ENCODE measurements at regions not wholly inside any gene's neighbourhood (a gene's known extent, or its start where the extent isn't known, plus 50 kb on each side); places are given as distances from the start of the nearest gene placed in this dataset.

DNA sequence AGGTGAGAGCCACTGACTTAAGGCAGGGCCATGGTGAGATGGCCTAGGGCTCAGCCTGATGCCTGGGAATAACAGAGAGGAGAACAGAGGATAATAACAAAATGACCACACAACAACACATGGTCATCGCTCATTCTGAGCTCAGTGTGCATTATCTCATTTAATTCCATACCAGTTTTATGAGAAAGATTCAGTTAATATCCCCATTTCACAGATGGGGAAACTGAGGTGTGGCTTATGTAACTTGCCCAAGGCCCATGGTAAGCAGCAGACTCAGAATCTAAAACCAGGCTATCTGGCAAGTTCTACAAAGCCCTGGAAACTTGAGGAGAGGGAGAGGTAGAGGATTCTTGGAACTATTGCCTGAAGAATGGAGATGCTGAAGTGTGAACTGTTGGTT is 200.9 kb upstream of the PMEPA1 start:
- no peak for DNase-seq

- no peak for DNase-seq
Measured at GRCh38 chr20:57909763-57910331, 200.0 kb upstream of the PMEPA1 start.

GRCh38 chr20:57908704-57909630 is 199.2 kb upstream of the PMEPA1 start:
- no peak for DNase-seq

DNA sequence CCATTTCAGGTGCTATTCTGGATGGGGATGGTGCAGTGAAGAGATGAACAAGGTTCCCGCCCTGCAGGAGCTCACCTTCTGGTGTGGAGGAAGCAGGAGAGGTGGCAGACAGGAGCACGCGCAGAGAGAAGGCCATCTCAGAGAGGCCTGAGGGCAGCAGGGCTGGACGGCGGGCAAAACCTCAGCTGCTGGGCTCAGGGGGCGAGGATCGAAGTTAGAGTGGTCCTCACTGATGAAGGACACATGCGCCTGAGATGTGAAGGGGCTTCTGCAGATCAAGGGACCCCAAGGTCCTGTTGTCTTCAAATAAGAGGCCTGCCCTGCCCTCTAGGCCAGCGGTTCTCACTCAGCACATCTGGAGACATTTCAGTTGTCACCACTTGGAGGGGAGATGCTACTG is 198.4 kb upstream of the PMEPA1 start:
- DNase-seq, result no peak

DNA sequence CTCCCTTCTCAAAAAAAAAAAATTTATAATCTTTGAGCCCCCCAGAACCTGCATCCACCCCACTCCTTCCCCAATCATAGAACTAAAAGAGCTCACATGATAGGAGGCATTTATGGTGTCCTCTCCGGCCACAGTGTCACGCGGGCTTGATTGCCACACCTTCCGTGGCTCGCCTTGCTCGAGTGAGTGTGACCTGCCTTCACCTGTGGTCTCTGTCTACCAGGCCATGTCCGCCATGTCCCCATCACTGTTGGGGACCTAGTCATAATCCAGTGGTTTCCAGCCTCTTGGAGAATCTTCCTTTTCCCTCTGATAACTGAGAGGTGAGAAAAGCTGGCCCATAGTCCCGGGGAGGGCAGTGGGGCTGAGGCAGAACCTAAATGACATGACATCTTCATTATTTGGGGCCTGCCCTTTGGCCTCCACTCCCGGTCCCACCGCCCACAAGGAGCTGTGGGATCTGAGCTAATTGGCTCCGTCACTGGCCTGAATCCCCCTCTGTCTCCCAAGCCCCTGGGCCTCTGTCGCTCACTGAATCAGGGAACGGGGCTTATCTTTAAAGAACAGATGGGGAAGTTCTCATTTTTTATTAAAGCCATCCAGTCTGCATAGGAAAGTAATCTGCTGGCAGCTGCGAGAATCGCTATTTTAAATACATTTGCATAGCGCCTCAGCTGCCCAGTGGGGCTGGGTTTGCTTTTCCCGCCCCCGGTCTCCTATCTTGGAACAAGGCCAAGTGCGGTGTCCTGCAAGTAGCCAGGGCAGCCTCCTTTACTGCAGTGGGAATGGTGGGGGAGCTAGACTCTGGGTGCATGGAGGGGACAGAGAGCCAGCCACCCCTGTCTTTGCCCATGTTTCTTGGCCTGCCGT is 197.6 kb upstream of the PMEPA1 start:
- peak; percentile 40 for DNase-seq

- DNase-seq, result no peak
Measured at GRCh38 chr20:57905448-57905847, 195.6 kb upstream of the PMEPA1 start.

DNA sequence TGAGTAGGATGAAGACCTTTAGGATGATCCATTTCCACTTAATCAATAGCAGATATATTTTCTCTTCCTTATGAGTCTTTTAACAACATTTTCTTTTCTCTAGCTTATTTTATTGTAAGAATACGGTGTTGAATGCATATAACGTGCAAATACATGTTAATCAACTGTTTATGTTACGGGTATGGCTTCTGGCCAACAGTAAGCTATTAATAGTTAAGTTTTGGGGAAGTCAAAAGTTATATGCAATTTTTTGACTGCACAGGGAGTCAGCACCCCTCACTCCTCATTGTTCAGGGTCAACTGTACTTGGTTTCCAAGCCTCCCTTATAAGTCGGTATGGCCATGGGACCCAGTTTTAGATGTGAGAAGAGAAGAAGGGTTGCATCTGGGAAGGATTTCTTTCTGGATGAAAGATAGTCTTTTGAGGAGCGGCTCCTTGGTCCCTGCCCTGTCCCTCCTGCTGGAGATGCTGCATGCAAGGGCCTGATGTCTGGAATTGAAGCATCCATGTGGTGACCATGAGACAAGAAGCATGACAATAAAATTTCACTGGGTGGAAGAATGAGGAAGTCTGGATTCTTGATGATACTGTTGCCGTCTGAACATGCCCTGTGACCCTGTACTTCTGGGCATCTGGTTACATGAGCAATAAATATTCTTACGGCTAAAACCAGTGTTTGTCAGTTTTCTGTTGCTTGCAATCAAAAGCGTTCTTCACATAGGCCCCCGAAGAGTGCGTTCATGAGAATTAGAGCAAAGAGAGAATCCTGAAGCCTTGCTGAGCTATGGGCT is 194.7 kb upstream of the PMEPA1 start:
- no peak for DNase-seq

DNA sequence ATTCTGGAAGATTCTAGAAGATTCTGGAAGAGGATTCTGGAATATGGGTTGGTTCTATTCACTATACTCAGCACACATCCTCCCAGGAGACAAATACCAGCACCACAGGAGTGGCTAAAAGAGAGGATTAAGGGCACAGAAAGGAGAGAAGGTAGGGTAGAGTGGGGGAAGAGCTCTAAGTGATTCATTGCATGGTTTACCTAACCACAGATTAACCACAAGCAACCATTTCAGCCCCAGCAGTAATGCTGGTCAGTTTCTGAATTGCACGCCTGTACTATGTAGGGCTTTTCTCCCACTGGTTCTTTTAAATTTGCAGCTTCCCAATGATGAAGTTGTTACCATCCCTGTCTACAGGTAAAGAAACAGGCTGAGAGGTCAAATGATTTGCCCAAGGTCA is 192.7 kb upstream of the PMEPA1 start:
- DNase-seq, result no peak

DNA sequence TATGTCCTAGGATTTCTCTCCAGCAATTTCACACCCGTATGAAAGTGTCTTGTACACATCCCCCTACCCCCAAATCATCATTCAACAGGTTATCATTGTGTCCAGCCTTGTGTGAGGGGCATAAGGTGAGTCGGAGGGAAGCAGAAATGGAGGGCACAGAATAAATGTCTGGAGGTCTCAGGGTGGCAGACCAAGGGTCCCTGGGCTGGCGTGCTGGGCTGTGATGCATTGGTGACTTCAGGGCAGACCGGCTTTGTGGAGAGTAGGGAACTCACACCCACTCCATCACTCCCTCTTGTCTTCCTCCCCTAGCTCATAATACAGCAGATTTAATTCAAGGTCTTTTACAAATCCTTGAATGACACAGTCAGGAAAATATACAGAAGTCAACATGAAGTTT is 191.7 kb upstream of the PMEPA1 start:
- no peak for DNase-seq

GRCh38 chr20:57900226-57900905 is 190.6 kb upstream of the PMEPA1 start:
- no peak for DNase-seq

DNA sequence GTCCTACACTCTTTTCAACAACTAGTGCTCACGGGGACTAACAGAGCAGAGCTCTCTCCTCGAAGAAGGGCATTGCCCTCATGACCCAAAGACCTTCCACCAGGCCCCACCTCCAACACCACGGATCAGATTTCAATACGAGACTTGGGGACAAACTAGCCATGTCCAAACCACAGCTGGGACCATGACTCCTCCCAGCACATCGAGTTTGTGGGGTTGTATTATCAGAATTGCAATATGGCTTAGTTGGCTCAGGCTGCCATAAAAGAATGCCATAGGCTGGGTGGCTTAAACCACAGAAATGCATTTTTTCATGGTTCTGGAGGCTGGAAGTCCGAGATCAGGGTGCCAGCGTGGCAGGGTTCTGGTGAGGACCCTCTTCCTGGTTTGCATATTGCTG is 189.7 kb upstream of the PMEPA1 start:
- DNase-seq, result no peak

- DNase-seq, result no peak
Measured at GRCh38 chr20:57898332-57898731, 188.5 kb upstream of the PMEPA1 start.

DNA sequence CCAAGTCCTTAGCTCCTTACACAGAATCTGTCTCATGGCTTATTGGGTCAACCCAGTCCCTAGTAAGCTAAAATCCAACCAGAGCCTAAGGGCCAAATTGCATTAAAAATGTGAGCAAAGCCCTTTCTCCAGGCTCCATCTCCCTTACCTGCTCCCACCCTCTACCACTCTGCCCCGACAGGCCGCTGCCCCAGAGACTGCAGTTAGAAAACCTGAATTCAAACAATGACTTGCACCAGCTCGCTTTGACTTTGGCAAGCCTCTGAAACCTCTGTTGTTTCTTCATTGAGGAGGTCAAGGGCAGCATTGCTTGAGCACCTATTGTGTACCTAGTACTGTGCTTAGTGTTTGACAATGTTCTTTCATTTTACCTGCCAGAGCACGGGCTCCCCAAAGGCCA is 188.1 kb upstream of the PMEPA1 start:
- DNase-seq, result no peak

DNA sequence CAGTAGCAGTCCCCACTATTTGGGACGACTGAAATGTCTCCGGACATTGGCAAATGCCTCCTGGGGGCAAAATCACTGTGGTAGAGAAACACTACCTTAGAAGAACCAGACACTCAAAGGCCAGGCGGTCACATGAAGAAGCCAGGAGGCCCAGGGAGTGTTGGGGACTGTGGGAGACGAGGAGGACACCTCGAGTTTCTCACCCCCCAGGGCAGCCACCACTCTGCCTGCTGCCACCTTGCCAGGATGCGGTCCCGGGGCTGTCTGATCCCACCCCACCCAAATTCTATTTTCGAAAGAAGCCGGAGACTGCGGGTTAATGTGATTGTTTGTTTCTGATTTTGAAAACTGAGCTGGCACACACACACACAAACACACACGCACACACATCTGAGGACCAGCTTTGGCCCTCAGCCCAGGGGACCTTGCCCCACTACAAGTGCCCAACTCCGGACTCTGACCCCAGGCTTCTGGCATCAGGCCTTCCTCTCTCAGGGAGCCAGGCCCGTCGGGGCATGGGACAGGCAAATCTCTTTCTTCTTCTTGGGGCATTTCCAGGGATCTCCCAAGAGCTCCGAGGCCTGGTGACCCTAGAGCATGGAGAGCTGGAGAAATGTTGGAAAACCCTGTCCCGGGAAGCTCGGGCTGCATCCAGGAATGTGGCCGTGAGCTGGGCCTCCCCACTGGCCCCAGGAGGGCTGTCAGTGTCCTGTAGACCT is 187.5 kb upstream of the PMEPA1 start:
- no peak for DNase-seq

DNA sequence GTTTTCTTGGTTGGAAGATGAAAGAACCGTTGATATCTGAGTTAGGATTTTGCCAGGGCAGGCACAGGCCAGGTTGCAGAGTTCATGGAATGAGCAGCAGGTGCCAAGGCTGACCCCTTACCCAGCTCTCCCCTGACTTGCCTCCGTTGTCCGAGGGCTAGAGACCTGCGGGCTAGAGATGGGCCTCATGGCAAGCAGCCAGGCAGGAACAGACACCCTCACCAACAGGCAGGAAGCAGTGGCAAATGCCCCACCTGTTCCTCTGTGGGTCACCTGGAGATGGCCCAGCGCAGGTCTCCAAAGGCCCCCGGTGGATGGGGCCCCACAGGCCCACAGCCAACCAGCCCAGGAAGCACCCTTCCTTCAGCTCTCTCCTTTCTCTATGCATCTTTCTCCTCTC is 186.7 kb upstream of the PMEPA1 start:
- DNase-seq, result no peak

- DNase-seq, result no peak
Measured at GRCh38 chr20:57896017-57896416, 186.2 kb upstream of the PMEPA1 start.

DNA sequence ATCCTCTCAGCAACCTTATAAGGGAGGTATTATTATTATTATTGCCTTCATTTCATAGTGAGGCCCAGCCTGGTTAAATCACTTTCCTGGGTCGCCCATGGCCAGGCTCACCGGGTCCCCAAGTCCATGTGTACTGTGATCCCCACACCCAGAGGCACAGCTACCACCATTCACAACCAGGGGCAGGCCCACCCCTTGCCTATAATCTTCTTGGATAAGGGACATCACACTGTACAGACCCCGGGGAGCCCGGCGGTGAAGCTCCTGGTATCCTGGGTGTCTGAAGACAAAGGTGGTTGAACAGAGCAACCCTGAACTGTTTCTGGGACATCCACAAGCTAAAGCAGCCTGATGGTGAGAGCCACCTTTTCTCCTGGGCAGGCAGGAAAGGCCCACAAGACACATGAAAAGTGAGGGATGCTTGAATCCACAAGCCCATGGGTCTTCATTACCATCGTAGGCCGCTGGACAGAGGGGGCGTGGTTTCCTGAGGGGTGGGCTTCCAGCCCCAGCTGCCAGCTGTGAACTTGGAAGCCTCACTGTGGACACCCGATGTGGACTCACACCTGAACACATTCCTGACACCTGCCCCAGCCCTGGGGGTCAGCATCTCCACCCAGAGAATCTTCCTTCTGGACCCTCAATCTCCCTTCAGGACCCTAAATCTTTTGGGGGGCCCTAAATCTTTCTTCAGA is 185.5 kb upstream of the PMEPA1 start:
- DNase-seq, result no peak

- DNase-seq, result no peak
Measured at GRCh38 chr20:57894522-57894921, 184.7 kb upstream of the PMEPA1 start.

GRCh38 chr20:57894096-57894495 is 184.3 kb upstream of the PMEPA1 start:
- DNase-seq, result no peak

GRCh38 chr20:57893366-57893999 is 183.7 kb upstream of the PMEPA1 start:
- DNase-seq, result no peak
